ENCODE measurements at regions not wholly inside any gene's neighbourhood (a gene's known extent, or its start where the extent isn't known, plus 50 kb on each side); places are given as distances from the start of the nearest gene placed in this dataset.

- Histone ChIP-seq H3K27ac (no peak overlapping the region), H3K9me3 (no peaks in the 10 kb centered on the region), H3K27me3 (no peaks in the 10 kb centered on the region), H3K4me3 (no peak overlapping the region), H3K36me3 (no peaks in the 10 kb centered on the region), H3K4me1 (no peaks in the 10 kb centered on the region)
- DNase-seq (ENCODE audit: low spot score in 2 of 2): no peak
- intact Hi-C loops (cut with DNase I): no loop called here
- TF ChIP-seq, protein P1, sequence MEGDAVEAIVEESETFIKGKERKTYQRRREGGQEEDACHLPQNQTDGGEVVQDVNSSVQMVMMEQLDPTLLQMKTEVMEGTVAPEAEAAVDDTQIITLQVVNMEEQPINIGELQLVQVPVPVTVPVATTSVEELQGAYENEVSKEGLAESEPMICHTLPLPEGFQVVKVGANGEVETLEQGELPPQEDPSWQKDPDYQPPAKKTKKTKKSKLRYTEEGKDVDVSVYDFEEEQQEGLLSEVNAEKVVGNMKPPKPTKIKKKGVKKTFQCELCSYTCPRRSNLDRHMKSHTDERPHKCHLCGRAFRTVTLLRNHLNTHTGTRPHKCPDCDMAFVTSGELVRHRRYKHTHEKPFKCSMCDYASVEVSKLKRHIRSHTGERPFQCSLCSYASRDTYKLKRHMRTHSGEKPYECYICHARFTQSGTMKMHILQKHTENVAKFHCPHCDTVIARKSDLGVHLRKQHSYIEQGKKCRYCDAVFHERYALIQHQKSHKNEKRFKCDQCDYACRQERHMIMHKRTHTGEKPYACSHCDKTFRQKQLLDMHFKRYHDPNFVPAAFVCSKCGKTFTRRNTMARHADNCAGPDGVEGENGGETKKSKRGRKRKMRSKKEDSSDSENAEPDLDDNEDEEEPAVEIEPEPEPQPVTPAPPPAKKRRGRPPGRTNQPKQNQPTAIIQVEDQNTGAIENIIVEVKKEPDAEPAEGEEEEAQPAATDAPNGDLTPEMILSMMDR (IDR thresholded peaks at IDR 0.05): no peak
Measured at GRCh38 chr1:96513136-96513535, 208.4 kb upstream of the PTBP2 start.

GRCh38 chr1:96515430-96515829 is 206.2 kb upstream of the PTBP2 start:
- DNase-seq (ENCODE audit: low spot score in 2 of 2): no peak
- Histone ChIP-seq H3K36me3 (no peaks in the 10 kb centered on the region), H3K27me3 (no peaks in the 10 kb centered on the region), H3K9me3 (no peaks in the 10 kb centered on the region), H3K27ac (no peak overlapping the region), H3K4me1 (no peaks in the 10 kb centered on the region), H3K4me3 (no peak overlapping the region)
- TF ChIP-seq, protein P1 (IDR thresholded peaks at IDR 0.05): no peak
- intact Hi-C loops (cut with DNase I): no loop called here

DNA sequence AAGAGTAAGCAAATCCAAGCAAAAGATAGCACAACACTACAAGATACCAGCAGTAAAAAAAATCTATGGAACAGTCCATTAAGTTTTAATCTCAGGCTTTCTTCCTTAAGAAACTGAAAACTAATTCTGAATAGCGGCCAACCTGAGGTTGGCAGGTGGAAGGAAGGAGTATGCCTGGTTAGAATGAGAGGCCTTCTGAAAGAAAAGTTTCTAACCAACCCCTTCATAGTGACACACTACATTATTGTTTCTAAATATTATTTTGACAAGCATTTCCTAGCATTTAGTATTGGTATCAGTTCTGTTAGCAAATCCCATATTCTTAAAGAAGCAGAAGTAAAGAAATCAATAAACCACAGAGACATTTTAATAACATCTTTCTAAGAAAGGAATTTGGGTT is 205.7 kb upstream of the PTBP2 start:
- DNase-seq (ENCODE audit: low spot score in 2 of 2): no peak
- Histone ChIP-seq H3K4me1 (no peaks in the 10 kb centered on the region), H3K36me3 (no peaks in the 10 kb centered on the region), H3K27ac (no peak overlapping the region), H3K4me3 (no peak overlapping the region), H3K27me3 (no peaks in the 10 kb centered on the region), H3K9me3 (no peaks in the 10 kb centered on the region)
- TF ChIP-seq, protein P1 (IDR thresholded peaks at IDR 0.05): no peak
- intact Hi-C loops (cut with DNase I): no loop called here

DNA sequence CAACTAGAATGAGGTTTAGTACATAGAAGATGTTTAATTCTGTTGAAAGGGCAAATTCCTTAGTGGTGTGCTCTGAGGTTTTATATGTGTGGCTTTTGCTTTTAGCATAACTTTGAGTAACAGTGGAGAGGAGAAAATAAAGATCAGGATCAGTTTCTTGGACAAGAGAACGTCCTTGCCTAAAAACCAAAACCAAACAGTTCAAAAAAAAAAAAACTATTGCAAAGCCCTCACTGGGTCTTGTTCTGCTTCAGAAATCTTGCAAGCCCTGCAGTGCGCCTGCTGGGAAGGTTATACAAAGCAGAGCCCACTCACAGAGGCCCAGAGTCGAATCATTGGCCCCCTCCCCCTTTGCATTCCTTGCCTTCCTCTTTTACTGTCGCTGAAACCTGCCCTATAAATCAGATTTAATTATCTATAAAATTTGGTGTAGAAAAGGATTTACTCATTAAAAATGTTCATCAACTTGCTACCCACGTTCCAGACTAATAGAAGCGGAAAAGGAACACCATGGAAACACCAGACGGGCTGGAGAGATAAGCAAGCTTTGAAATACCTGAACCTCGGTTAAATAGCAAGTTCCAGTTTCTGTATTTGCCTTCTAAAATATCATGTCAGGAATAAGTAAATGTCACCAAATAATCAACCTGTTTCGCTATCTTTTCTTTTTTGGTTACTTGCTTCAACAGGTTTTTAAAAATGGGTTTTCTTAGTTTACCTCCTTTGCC is 201.6 kb upstream of the PTBP2 start:
- H3K36me3 ChIP-seq: no peaks in the 10 kb centered on the region
- intact Hi-C loops (cut with DNase I): no loop called here

DNA sequence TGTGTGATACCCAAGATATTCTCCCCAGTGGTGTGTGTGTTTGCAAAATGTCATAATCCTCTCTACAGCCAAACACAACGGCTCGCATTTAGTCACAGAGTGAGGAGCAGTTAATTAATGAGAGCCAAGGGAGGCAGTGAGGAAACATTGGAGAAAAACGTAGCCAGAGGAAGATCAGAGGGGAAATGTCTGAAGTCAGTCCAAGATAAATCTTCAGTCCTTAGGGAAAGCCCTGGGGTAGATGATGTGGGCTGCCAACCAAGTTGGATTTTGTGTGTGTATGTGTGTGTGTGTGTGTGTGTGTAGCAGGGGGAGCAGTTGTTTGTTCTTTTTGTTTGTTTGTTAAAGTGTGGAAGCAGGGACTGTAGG is 201.0 kb upstream of the PTBP2 start:
- Histone ChIP-seq H3K9me3 (no peaks in the 10 kb centered on the region), H3K4me3 (no peak overlapping the region), H3K36me3 (no peaks in the 10 kb centered on the region), H3K27ac (no peak overlapping the region), H3K4me1 (no peaks in the 10 kb centered on the region), H3K27me3 (no peaks in the 10 kb centered on the region)
- TF ChIP-seq, protein P1 (IDR thresholded peaks at IDR 0.05): no peak
- DNase-seq (ENCODE audit: low spot score in 2 of 2): no peak
- intact Hi-C loops (cut with DNase I): no loop called here

More for the DNA sequence above, 201.6 kb upstream of the PTBP2 start:
- no peak overlapping the region for H3K4me3 ChIP-seq
- TF ChIP-seq, protein P1 (IDR thresholded peaks at IDR 0.05): no peak
- H3K4me1 ChIP-seq: no peaks in the 10 kb centered on the region
- DNase-seq (ENCODE audit: low spot score in 2 of 2): no peak
- no peaks in the 10 kb centered on the region for H3K27me3 ChIP-seq
- no peak overlapping the region for H3K27ac ChIP-seq
- H3K9me3 ChIP-seq: no peaks in the 10 kb centered on the region

GRCh38 chr1:96521010-96521409 is 200.6 kb upstream of the PTBP2 start:
- no peak overlapping the region for H3K27ac ChIP-seq
- no peaks in the 10 kb centered on the region for H3K9me3 ChIP-seq
- no peak for DNase-seq (ENCODE audit: low spot score in 2 of 2)
- no peaks in the 10 kb centered on the region for H3K4me1 ChIP-seq
- H3K27me3 ChIP-seq: no peaks in the 10 kb centered on the region
- TF ChIP-seq, protein P1 (IDR thresholded peaks at IDR 0.05): no peak
- intact Hi-C loops (cut with DNase I): no loop called here
- H3K4me3 ChIP-seq: no peak overlapping the region
- no peaks in the 10 kb centered on the region for H3K36me3 ChIP-seq
